Mesothelial cell of epicardium (in vitro differentiated cells): ENCODE measurements at regions not wholly inside any gene's neighbourhood (a gene's known extent, or its start where the extent isn't known, plus 50 kb on each side); places are given as distances from the start of the nearest gene placed in this dataset.

Experiments used
- DNase-seq, 2 experiments: peaks; one replicate each; pipeline ENCODE4 v3.0.0; 2021; ENCODE audit warnings: low spot score in 2 of 2; ENCODE audit not compliant: unreplicated experiment in 2 of 2
- H3K27ac Mint-ChIP-seq: 2 replicates; pipeline ENCODE4 v1.8.0; 2021; ENCODE audit warnings: mixed read lengths
- H3K27me3 Mint-ChIP-seq: 2 replicates; pipeline ENCODE4 v1.8.0; 2021; ENCODE audit warnings: low read depth, mixed read lengths
- H3K36me3 Mint-ChIP-seq: 2 replicates; pipeline ENCODE4 v1.8.0; 2021; ENCODE audit warnings: mixed read lengths
- H3K4me1 Mint-ChIP-seq: 2 replicates; pipeline ENCODE4 v1.8.0; 2021; ENCODE audit warnings: mixed read lengths
- H3K4me3 Mint-ChIP-seq: 2 replicates; pipeline ENCODE4 v1.8.0; 2021; ENCODE audit warnings: mild to moderate bottlenecking, moderate library complexity, mixed read lengths
- H3K9me3 Mint-ChIP-seq: 2 replicates; pipeline ENCODE4 v1.8.0; 2021; ENCODE audit warnings: mixed read lengths
- CTCF ChIP-seq: fragments of 200-600 bp; sonication (generic); IDR thresholded peaks from one replicate; pipeline ENCODE4 v1.5.0; 2021; ENCODE audit warnings: antibody characterized with exemption; ENCODE audit not compliant: unreplicated experiment

DNA sequence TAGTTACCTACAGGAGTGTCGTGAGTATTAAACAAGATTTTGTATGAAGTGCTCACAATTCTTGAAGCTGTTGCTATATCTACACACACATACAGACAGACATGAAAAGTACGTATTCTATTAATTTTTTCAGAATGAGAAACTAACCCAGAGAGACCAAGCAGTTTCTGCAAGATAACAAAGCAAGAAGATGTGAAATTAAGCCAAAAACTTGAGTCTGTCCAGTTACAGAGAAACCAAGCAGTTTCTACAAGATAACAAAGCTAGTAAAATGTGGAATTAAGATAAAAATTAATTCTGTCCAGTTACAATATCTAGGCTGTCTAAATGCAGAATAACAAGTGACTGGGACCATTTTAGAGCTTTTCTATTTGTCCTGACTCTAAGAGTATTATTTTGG lies 132.4 kb downstream of the ALG10B start:
- DNase-seq, result no peak
- Mint-ChIP-seq H3K36me3 (no peaks in the 10 kb centered on the region), H3K27ac (no peak overlapping the region), H3K9me3 (no peaks in the 10 kb centered on the region), H3K27me3 (no peaks in the 10 kb centered on the region), H3K4me1 (no peaks in the 10 kb centered on the region), H3K4me3 (no peak overlapping the region)
- TF ChIP-seq CTCF, result no peak

DNA sequence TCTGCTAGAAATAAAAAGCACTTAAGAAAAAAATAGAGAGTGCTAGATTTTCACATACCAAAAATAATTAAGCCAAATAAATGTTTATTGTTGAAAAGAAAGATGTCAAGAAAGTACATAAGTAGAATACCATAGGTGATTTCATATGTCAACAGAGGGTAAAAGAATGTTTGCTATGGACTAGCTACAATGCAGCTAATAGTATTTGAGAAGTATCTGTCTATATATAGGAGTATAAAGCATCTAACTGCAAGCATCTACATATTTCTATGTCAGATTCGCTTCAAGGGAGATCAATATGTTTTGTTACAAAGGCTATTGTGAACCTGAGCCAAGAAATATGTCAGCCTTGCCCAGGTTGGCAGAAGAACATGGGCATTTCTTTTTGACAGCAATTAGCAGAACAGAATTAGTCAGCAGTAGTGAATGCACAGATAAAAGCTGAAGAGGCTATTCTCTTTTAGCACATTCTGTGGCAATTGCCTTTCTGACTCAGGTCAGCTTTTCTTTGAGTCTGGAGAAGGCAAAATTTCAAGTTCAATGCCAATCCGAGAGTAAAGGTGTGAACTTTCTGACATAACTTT lies 140.1 kb downstream of the ALG10B start:
- Mint-ChIP-seq H3K4me3 (no peak overlapping the region), H3K9me3 (no peaks in the 10 kb centered on the region), H3K27me3 (no peaks in the 10 kb centered on the region), H3K36me3 (no peaks in the 10 kb centered on the region), H3K4me1 (no peaks in the 10 kb centered on the region), H3K27ac (no peak overlapping the region)
- DNase-seq, result no peak
- TF ChIP-seq CTCF, result no peak

DNA sequence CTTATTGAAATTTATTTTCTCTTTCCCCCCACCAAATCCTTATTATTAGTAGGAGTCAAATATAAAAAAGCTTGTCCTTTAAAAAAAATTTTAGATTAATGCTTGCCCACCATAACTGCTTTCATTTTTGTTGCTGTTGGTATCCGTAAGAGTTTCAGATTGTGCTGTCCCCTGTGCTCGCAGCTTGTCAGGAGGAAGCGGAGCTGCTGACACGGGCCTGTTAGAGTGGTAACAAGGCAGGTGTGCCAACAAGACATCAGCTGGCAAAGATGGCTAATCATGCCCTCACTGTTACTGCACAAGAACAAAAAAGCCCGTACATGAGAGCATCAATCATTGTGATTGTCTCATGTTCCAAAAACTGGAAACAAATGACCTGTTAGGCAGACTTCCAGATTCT lies 148.4 kb downstream of the ALG10B start:
- no peak for TF ChIP-seq CTCF
- Mint-ChIP-seq H3K36me3 (no peaks in the 10 kb centered on the region), H3K27me3 (peaks cover 3% of the 10 kb centered on the region), H3K9me3 (no peaks in the 10 kb centered on the region), H3K4me3 (no peak overlapping the region), H3K27ac (no peak overlapping the region), H3K4me1 (no peaks in the 10 kb centered on the region)
- no peak for DNase-seq

GRCh38 chr12:38469715-38470114 lies 153.1 kb downstream of the ALG10B start:
- no peak for DNase-seq
- H3K4me3 Mint-ChIP-seq, result no peak overlapping the region
- TF ChIP-seq CTCF, result no peak

GRCh38 chr12:38477340-38478090 lies 160.9 kb downstream of the ALG10B start:
- H3K27me3 Mint-ChIP-seq, result peaks cover 2% of the 10 kb centered on the region
- no peak overlapping the region for H3K4me3 Mint-ChIP-seq
- peaks cover 13% of the 10 kb centered on the region for H3K9me3 Mint-ChIP-seq
- no peak overlapping the region for H3K27ac Mint-ChIP-seq
- H3K36me3 Mint-ChIP-seq, result no peaks in the 10 kb centered on the region
- no peak for DNase-seq
- no peaks in the 10 kb centered on the region for H3K4me1 Mint-ChIP-seq
- TF ChIP-seq CTCF, result no peak

More at GRCh38 chr12:38469715-38470114, 153.1 kb downstream of the ALG10B start:
- no peaks in the 10 kb centered on the region for H3K36me3 Mint-ChIP-seq
- H3K4me1 Mint-ChIP-seq, result no peaks in the 10 kb centered on the region
- H3K27ac Mint-ChIP-seq, result no peak overlapping the region
- H3K27me3 Mint-ChIP-seq, result peaks cover 3% of the 10 kb centered on the region
- peaks cover 13% of the 10 kb centered on the region for H3K9me3 Mint-ChIP-seq
